ENCODE measurements at regions not wholly inside any gene's neighbourhood (a gene's known extent, or its start where the extent isn't known, plus 50 kb on each side); places are given as distances from the start of the nearest gene placed in this dataset.

DNA sequence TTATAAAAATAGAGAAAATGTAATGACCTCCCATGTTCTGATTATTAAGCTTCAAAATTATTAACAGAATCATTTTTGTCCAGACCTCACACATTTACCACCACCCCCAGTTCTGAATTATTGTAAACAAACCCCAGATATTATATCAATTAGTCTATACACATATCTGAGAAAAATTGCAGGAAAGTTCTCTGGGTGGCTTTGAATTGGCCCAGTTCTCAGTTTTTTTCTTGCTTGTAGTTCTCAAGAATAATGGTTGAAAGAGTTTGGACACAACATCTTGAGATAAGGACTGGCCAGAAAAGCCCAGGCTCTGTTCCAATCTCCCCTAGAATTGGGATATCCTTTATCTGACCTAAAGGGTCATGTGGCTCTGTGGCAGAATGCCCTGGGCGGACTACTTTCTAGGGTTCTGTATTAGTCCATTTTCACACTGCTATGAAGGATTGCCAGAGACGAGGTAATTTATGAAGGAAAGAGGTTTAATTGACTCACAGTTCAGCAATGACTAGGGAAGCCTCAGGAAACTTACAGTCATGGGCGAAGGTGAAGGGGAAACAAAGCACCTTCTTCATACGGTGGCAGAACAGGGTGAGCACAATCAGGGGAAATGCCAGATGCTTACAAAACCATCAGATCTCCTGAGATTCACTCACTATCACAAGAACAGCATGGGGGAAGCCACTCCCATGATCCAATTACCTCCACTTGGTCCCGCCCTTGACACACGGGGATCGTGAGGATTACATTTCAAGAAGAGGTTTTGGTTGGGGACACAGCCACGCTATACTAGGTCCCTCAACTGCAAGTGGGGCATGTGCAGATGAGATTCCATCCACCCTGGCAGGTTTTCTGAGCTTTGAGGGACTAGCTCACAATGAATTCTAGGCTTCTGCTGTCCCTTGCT is 1504.6 kb upstream of the FLRT2 start:
- intact Hi-C loops (cut with micrococcal nuclease): no loop called here

DNA sequence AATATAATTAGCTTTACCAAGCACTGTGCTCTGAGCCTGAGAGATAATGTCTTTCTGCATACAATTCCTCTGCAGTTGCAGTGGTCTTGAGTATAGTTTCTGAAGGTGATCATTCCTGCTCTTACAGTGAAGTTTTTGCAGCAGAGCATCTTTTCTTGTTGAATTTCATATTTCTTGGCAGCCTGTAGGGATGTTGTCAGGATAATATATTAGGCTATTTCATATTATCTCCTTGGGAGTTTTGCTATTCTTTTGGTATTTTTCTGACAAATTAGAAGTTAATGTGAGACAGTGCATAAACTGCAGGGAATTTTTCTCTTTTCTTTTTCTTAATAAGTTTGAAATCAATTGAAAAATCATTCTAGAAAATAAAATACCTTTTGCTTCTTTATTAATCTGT is 1502.6 kb upstream of the FLRT2 start:
- intact Hi-C loops (cut with micrococcal nuclease): no loop called here

DNA sequence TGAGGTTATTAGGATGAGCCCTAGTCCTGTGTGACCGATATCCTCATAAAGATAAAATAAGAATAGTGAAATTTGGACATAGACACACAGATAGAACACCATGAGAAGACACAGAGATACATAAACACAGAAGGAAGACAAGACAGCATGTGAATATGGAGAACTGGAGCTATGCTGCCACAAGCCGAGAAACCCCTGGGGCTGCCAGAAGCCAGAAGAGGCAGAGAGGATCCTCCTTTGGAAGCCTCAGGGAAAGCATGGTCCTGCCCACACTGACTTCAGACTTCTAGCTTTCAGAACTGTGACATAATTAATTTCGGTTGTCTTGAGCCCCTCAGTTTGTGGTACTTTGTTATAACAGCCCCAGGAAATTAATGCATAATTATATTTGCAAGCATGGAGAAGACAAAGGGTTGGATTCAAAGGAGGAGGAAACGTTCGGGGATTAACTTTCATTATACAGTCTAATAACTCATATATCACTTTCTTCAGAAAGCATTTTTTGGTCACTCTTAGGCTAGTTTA is 1501.8 kb upstream of the FLRT2 start:
- intact Hi-C loops (cut with micrococcal nuclease): no loop called here

DNA sequence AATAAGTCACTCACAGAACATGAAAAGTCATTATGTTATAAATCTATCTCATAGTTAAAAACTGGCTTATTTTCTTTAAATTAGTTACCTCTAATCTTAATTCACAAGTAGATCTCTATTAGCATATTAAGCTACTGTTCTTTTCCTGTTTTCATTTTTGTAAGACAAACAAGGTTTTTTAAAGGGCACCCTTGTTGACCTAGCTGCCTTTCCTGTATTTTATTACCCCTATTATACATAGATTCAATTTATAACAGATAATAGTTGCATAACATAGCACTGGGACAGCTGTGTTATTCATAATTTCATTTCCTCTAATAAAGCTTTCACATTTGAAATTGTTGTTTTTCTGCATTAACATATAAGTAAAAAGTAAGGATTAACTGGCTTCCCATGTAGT is 1500.7 kb upstream of the FLRT2 start:
- intact Hi-C loops (cut with micrococcal nuclease): no loop called here

DNA sequence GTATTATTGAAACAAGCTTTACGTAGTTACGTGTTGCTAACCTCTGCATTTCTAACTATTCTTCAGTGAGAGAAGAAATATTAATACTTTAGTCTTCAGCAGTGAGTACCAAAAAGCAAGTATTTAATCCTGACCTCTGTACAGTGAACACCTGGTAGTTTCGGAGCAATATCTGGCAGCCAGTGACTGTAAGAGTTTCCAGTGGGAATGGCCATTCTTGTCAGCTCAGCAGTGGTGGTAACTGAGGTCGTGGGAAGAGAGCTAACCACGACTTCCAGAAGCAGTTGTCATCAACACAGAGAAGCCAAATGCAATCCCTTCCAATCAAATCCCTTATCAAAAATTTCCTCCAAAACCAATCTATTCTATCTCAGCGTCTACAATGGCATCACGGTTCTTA is 1500.2 kb upstream of the FLRT2 start:
- intact Hi-C loops (cut with micrococcal nuclease): no loop called here

DNA sequence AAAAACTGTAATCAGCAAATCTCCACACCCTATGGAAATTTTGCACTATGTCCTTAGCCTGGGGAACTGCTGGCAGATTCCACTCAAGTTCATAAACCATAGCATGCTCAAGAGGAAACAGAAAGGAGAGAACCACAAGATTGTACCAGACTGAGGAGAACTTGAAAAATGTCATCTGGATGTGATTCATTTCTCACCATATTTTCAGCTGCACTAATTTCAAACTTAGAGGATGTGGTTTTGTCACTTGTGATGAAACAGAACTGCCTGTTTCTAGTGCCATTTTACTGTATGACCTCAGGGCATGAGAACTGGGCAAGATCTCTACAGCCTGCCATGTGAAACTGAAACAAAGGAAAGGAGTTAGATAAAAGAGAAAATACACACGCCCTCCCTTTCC is 1493.1 kb upstream of the FLRT2 start:
- intact Hi-C loops (cut with micrococcal nuclease): no loop called here

DNA sequence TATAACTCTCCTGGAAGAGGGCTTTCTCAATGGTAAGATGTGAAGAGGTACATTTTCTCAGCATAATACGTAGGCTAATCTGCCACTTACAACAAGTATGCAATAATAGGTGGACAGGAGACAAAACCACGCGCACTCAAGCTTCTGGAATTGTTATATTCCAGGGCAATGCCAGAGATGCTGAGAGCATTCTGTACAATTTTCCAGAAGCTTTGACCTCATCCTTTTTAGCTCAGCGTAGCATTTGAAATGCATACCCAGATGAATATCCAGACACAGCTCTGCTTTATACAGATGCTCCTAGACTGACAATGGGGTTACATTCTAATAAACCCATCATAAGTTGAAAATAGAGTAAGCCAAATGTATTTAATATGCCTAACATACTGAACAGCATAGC is 1492.4 kb upstream of the FLRT2 start:
- intact Hi-C loops (cut with micrococcal nuclease): no loop called here

DNA sequence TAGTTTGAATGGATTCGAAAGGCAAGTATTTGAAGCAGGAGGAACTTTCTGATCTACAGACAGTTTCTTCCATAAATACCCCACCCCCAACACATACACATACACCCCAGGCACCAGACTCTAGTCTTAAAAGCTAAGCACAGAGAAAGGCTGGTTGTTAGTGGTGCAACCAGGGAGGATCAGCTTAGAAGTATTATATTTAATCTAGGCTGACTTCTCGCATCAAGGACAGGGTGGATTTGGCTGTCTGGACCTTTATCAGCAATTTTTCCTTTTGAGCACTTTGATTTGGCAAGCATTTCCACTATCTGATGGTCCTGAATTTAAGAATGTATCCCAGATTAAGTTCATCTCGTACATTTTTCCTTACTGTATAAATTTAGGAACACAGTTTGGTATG is 1489.8 kb upstream of the FLRT2 start:
- intact Hi-C loops (cut with micrococcal nuclease): no loop called here

DNA sequence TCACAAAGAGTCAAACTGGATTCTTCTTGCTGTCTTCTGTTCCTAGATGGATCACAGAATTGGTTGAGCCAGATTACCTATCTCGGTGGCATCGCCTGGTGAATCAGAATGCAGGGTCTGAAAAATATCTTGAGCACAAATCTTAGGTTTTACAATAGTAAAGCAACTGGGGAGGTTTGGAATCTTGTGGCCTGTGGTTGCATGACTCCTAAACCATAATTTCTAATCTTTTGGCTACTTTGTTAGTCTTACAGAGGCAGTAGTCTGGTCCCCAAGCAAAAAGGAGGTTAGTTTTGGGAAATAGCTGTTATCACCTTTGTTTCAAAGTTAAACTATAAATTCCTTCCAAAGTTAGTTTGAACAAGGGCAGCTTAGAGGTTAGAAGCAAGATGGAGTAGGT is 1488.5 kb upstream of the FLRT2 start:
- intact Hi-C loops (cut with micrococcal nuclease): no loop called here

DNA sequence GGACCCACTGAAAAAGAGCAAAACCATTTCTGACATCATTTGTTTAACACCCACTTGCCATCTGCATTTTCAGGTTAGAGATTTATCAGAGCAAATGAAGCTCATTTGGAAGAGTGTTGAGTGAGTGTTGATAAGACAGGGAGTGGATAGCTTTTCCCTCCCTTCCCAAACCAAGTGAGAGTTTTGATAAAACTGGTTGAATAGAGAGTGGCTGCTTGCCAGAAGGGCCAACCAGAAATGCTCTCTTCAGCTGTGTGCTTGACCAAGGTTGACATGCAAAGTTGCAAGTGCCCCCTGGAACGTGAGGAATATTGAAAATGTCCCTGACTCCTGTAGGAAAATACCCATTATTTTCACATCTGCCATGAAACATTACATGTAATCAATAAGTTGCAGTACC is 1487.0 kb upstream of the FLRT2 start:
- intact Hi-C loops (cut with micrococcal nuclease): no loop called here

DNA sequence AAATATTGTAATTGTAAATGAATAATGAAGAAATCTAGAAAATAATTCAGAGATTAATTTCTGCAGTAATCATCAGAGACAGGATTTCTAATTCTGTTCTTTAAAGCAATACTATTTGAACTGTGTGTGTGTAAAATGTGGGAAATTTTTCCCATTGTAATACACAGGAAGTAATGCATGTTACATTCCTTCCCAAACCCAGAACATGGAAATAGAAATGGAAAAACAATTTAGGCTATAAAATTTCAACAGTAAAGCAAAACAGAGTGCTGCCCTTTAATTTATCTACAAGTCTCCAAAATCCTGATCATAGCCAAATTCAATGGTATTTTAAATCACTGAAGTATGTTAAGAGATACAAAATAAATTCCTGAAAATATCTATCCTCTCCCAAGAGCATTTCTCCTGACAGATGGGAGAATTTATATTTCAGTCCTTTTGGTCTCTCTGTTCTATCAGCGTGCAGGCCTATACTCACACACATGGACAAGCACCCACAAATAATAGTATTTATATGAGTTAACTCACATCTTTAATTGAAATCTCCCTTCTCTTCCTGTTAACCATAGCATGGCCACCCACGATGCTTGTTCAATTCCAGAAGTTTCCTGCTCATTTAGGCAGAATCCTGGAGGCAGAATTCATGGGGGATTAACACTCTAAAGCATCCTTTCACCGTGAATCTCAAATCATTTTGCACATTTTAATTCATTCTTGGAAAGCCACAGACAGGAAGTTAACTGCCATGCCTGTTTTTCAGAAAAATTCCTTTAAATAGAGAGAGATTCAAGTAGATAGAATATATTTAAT is 1465.4 kb upstream of the FLRT2 start:
- intact Hi-C loops (cut with micrococcal nuclease): no loop called here

DNA sequence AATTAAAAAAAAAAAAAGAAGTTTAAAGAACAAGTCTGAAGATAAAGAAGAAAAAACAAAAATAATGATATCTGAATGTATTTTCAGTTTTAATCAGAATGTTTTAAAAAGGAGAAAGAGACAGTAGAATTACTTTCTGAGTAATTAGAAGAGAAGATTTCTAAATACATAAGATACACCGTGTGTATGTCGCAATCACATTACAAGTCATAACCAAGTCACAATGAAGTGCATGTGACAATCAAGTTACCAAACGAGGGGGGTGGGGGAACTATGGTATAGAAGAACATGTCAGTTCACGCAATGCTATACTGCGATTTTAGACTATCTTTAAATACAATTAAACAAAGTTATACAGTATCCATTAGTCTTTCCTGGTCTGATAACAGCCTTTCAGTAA is 1464.1 kb upstream of the FLRT2 start:
- intact Hi-C loops (cut with micrococcal nuclease): no loop called here

DNA sequence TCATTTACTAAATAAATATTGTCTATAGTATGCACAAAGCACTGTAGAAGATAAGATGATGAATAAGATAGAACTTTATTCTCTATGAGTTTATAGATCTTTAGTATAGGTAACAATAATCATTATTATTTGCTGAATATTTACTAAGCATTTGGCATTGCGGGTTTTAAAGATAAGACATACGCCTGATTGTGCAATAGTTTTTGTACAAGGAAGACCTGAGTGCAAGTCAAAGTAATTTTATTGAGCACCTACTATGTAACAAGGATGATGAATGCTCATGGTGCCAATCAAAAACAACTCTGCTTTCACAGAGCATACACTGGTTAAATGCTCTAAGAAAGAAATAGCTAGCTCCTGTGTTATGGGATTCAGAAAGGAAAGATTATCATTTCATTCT is 1461.7 kb upstream of the FLRT2 start:
- intact Hi-C loops (cut with micrococcal nuclease): no loop called here

DNA sequence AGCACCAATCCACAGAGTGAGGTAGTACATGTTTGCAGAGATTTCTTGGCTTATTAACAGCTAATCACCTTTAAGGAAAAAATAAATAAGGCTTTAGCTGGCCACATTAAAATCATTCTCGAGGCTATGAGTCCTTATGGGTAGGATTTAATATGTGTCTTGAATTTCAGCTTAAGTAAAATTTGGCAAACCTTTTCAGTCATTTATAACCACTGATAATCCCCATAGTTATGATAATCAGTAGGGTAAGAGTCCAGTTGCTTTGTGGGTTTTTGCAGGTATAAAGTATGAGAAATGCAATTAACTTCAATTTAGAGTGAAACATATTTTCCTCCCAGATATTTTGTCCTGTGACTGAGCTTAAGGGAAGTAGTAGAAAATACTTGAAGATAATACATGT is 1458.9 kb upstream of the FLRT2 start:
- intact Hi-C loops (cut with micrococcal nuclease): no loop called here

DNA sequence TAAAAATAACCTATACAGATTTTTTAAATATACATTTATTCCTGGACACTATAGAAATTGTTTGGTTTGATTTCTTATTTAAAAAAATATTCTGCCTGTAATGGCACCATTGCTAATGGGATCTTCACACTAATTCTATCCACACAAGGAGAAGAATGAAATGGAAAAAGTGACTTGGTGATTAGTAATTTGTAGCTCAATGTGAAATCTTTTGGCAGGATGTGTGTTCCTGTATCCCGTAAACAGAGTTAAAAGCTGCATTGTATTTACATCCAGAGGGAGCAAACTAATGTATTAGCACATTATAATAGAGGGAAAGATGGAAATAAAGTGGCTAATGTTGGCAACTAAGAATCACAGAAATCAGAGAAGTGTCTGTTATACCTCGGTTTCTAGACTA is 1455.3 kb upstream of the FLRT2 start:
- intact Hi-C loops (cut with micrococcal nuclease): no loop called here

DNA sequence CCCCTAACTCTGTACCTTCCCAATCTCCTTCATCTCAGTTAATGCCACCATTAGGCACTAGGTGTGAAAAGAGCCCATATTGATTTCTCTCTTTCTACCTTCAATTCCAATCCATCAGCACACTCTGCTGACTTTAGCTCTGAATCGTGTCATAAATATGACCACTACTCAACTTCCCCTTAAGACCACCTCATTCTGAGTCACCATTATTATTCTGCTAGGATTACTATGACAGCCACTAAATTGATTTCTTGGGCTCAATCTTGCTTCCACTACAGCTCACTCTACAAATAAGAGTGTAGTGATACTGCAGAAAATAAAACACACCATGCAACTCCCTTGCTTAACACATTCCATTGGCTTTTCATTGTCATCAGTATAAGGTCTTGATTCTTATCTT is 1449.0 kb upstream of the FLRT2 start:
- intact Hi-C loops (cut with micrococcal nuclease): no loop called here

DNA sequence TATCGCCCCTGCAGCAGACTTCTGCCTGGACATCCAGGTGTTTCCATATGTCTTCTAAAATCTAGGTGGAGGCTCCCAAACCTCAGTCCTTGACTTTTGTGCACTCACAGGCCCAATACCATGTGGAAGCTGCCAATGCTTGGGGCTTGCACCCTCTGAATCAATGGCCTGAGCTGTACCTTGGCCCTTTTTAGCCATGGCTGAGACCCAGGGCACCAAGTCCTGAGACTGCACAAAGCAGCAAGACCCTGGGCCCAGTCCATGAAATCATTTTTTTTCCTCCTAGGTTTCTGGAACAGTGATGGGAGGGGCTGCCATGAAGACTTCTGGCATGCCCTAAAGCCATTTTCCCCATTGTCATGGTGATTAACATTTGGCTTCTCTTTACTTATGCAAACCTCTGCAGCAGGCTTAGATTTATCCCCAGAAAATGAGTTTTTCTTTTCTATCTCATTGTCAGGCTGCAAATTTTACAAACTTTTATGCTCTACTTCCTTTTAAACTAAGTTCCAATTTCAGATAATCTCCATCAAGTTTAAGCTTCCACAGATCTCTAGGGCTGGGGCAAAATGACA is 1445.8 kb upstream of the FLRT2 start:
- intact Hi-C loops (cut with micrococcal nuclease): no loop called here

DNA sequence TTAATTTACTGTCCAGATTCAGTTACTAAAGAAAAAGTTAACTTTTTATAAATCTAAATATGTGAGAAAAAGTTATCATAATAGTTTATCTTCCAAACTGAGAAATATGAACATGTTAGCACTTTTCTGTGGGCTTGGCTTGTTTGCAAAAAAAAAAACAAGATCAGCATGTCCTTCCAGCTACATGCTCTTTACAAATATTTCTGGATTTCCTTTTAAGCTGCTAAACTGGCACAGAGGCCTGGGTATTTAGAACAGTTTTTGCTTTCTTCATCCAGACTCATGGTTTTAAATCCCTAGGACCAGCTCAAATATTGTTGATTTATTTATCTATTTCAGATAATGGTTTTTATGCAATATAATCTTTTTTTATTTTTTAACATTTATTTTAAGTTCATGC is 1444.5 kb upstream of the FLRT2 start:
- intact Hi-C loops (cut with micrococcal nuclease): no loop called here

DNA sequence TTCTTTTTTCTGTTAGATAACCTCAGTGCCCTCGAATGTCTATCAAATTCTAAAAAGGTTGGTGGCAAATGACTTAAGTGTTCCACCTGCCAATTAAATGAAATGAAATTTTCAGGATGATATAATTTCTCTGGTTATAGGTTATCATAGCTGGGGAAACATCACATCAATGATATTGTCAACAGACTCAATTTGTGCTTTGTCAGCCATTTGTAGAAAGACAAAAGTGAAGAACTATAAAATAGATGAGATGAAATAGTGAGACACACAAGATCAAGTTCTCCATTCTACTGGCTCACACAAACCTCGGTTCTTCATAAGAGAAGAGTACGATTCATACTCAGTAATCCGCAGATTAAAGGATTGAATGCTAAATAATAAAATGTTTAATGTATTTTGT is 1443.2 kb upstream of the FLRT2 start:
- intact Hi-C loops (cut with micrococcal nuclease): no loop called here

DNA sequence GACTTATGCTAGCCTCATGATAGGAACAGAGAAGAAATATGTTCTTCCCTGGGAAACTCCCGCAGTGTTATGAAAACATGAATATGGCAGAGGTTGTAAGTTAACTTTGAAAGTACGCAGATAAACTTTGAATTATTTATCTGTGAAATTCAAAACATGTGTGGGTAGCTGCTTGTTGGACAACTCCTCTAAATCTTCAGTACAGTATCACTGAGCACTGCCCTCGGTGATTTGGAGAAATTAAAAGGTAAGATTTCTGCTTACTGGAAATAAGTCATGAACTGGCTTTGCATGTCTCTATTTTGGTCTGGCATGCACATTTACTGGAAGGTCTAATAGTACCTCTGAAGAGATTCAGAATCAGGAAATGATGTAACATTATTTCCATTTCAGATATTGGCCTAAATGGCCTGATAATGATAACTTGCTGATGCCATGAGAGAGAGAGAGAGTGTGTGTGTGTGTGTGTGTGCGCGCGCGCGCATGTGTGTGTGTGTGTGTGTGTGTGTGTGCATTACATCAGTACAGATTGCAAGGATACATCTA is 1441.9 kb upstream of the FLRT2 start:
- intact Hi-C loops (cut with micrococcal nuclease): no loop called here

DNA sequence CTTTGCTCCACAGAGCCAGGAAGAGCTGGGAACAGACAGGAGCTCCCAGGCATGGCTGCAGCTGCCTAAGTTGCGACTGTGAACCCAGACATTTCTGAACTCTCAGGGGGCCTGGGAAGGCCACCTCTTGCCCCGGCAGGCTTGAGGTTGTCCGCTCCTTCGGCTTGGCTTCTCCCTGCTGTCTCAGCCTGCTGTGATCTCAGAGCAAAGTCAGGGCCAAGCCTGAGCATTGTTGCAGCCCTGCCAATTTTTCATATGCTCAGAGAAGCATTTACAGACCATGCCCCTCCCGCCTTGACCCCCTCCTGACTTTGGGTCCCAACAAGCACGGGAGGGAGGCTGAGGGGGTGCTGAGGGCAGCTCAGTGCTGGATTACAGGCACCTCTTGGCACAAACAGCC is 1439.1 kb upstream of the FLRT2 start:
- intact Hi-C loops (cut with micrococcal nuclease): no loop called here

DNA sequence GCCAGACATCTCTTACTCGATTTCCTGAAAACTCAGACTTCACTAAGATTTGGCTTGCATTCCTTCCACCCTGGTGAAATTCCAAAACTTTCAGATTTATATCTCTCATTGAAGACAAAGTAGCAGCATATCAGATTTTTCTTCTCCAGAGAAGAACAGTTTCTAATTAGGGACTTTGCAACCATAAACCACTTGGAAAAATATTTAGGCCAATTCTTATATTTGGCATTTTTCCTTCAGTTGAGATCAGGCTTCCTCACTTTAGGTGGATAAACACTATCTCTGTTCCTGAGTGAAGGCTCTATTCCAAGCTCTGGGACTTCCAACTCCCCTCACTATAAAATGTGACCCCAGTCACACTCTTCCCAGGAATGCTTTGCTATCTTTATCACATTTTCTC is 1434.3 kb upstream of the FLRT2 start:
- intact Hi-C loops (cut with micrococcal nuclease): no loop called here

Measured in T-helper 2 cell treated with Interferon-gamma antibody and Interleukin-4, amounts not matched to agents 100 ng/mL and 5 ng/mL, for 36 hours (primary cell).